K562 (cell line): ENCODE measurements at regions not wholly inside any gene's neighbourhood (a gene's known extent, or its start where the extent isn't known, plus 50 kb on each side); places are given as distances from the start of the nearest gene placed in this dataset.
A peak's percentile ranks its signal among the peaks of the same experiment; 100 is the strongest.

Experiments
- ATAC-seq: fragments of 200-7000 bp; cut with Tn5 transposase; 3 replicates; pipeline ENCODE4 v1.9.1; 2020; ENCODE audit warnings: moderate library complexity
- BruUV-seq: library from RNA; stranded (reverse); fragments of 400-500 nt; replicated peaks from 2 replicates; lab custom pipeline; 2021; lab: Mats Ljungman, UMichigan
- CTCF ChIA-PET: fragments of 300-600 bp; formaldehyde crosslinking; extraction: SDS; loops from one replicate; lab custom pipeline; 2021; ENCODE audit warnings: low intra/inter-chr PET ratio; lab: Yijun Ruan, JAX
- POLR2A ChIA-PET: fragments of 300-600, 350-650 bp; sonication (Branson Sonifier 250); formaldehyde crosslinking; extraction: SDS; loops from one replicate; lab custom pipeline; 2021; ENCODE audit warnings: antibody characterized with exemption, inconsistent platforms; lab: Yijun Ruan, JAX
- DNase-seq, 4 experiments: peaks; one replicate each; pipeline versions ENCODE4 v3.0.0 to v3.0.0-alpha.2; 2011 to 2018; ENCODE audit warnings: low spot score in 3 of 4, mixed read lengths in 3 of 4; ENCODE audit errors: extremely low read depth in 1 of 4
- FAIRE-seq: peaks from 2 replicates; lab custom pipeline; 2011; peaks lifted over from hg19 to GRCh38; lab: Jason Lieb, UNC
- H2AFZ ChIP-seq: 2 replicates; pipeline ENCODE4 v1.6.0; 2011; ENCODE audit warnings: low read depth, low read length, control low read depth, inconsistent platforms
- H3K27ac ChIP-seq: fragments of 200-600 bp; 3 replicates; pipeline ENCODE4 v1.8.0; 2011; ENCODE audit warnings: low read depth, mild to moderate bottlenecking, control low read depth, inconsistent platforms, low read length, moderate library complexity, mixed read lengths; ENCODE audit errors: extremely low read depth
- H3K27me3 ChIP-seq, 2 experiments: fragments of 300-600 bp in 1 of 2; 2 replicates in 1 of 2; 3 replicates in 1 of 2; pipeline versions ENCODE4 v1.6.0 to v1.8.0; 2011; ENCODE audit warnings: inconsistent platforms in 2 of 2, low read length in 2 of 2, mild to moderate bottlenecking in 1 of 2, mixed read lengths in 1 of 2, moderate library complexity in 1 of 2; ENCODE audit not compliant: control insufficient read depth in 2 of 2, insufficient read depth in 2 of 2
- H3K36me3 ChIP-seq: fragments of 300-600 bp; 3 replicates; pipeline ENCODE4 v1.8.0; 2011; ENCODE audit warnings: mild to moderate bottlenecking, low read length, inconsistent platforms; ENCODE audit not compliant: control insufficient read depth, insufficient read depth
- H3K4me1 ChIP-seq, 2 experiments: fragments of 200-600 bp in 1 of 2; replicated peaks in 1 of 2; 2 replicates in 1 of 2; 3 replicates in 1 of 2; pipeline versions ENCODE4 v1.5.1 to v1.8.0; 2011; ENCODE audit warnings: inconsistent platforms in 2 of 2, low read length in 2 of 2, mild to moderate bottlenecking in 1 of 2, mixed read lengths in 1 of 2, moderate library complexity in 1 of 2; ENCODE audit not compliant: control insufficient read depth in 2 of 2, insufficient read depth in 2 of 2
- H3K4me2 ChIP-seq: 2 replicates; pipeline ENCODE4 v1.6.1; 2011; ENCODE audit warnings: low read length, control low read depth, inconsistent platforms, mixed read lengths; ENCODE audit not compliant: insufficient read depth
- H3K4me3 ChIP-seq: fragments of 200-600 bp; sonication (generic), shearing (Covaris generic); 2 replicates; pipeline ENCODE4 v1.5.1; 2016; ENCODE audit warnings: control low read depth, inconsistent platforms
- H3K79me2 ChIP-seq: fragments of 200-600 bp; 3 replicates; pipeline ENCODE4 v1.8.0; 2011; ENCODE audit warnings: low read length, inconsistent platforms; ENCODE audit not compliant: control insufficient read depth, insufficient read depth
- H3K9ac ChIP-seq, 2 experiments: 2 replicates each; pipeline versions ENCODE4 v1.6.0 to v1.6.1; 2011; ENCODE audit warnings: low read depth in 2 of 2, low read length in 2 of 2, control low read depth in 1 of 2, inconsistent platforms in 1 of 2, mild to moderate bottlenecking in 1 of 2, mixed read lengths in 1 of 2; ENCODE audit not compliant: insufficient read depth in 1 of 2
- H3K9me1 ChIP-seq: one replicate; pipeline ENCODE4 v1.6.0; 2011; ENCODE audit warnings: inconsistent platforms, mild to moderate bottlenecking, low read length, moderate library complexity; ENCODE audit not compliant: control insufficient read depth, insufficient read depth
- H3K9me3 ChIP-seq: replicated peaks from 2 replicates; pipeline ENCODE4 v1.5.1; 2011; ENCODE audit warnings: low read depth, low read length, inconsistent platforms; ENCODE audit not compliant: control insufficient read depth, insufficient read depth
- H4K20me1 ChIP-seq: replicated peaks from 2 replicates; pipeline ENCODE4 v1.6.1; 2011; ENCODE audit warnings: low read length, inconsistent platforms, mixed read lengths; ENCODE audit not compliant: control insufficient read depth, insufficient read depth
- BMI1 ChIP-seq: fragments of 150-350 bp; IDR thresholded peaks from 2 replicates; pipeline ENCODE4 v1.6.1; 2014; ENCODE audit warnings: low read length
- CBX3 ChIP-seq, 2 experiments: IDR thresholded peaks; 1 replicate in 1 of 2; 2 replicates in 1 of 2; pipeline ENCODE4 v1.6.1; 2012; ENCODE audit warnings: inconsistent platforms in 2 of 2, low read length in 2 of 2, borderline replicate concordance in 1 of 2, control low read depth in 1 of 2
- HDAC2 ChIP-seq: fragments of 450-650 bp; IDR thresholded peaks from 2 replicates; pipeline ENCODE4 v1.6.1; 2016; ENCODE audit warnings: mild to moderate bottlenecking
- HMG20B ChIP-seq: fragments of 250-450 bp; sonication (Bioruptor Pico); IDR thresholded peaks from 2 replicates; pipeline ENCODE4 v1.5.0; 2021; ENCODE audit warnings: mild to moderate bottlenecking
- MAFF ChIP-seq: IDR thresholded peaks from 2 replicates; pipeline ENCODE4 v1.6.1; 2012; ENCODE audit warnings: low read length, improper control_type of control experiment
- NR1H2 ChIP-seq: sonication (generic); formaldehyde crosslinking; IDR thresholded peaks from 2 replicates; pipeline ENCODE4 v1.4.0; 2020; ENCODE audit warnings: mild to moderate bottlenecking, missing genetic modification reagents
- POLR3G ChIP-seq: IDR thresholded peaks from 2 replicates; pipeline ENCODE4 v1.6.1; 2011; ENCODE audit not compliant: insufficient read length, insufficient replicate concordance; ENCODE audit errors: extremely low read depth
- SIN3A ChIP-seq, 2 experiments: fragments of 150-350 bp in 1 of 2; IDR thresholded peaks; 2 replicates each; pipeline ENCODE4 v1.6.1; 2011 to 2016; ENCODE audit warnings: borderline replicate concordance in 2 of 2, low read depth in 2 of 2, low read length in 2 of 2, mild to moderate bottlenecking in 2 of 2, moderate library complexity in 2 of 2; ENCODE audit not compliant: control insufficient read depth in 1 of 2
- SRF ChIP-seq, 2 experiments: fragments of 250-450, 450-650 bp in 1 of 2; sonication (Bioruptor Pico) in 1 of 2; sonication (generic) in 1 of 2; formaldehyde crosslinking; IDR thresholded peaks; 2 replicates each; pipeline versions ENCODE4 v1.5.0 to v1.5.1; 2020 to 2022; ENCODE audit warnings: mild to moderate bottlenecking in 1 of 2, missing genetic modification reagents in 1 of 2
- ZNF224 ChIP-seq: sonication (generic); formaldehyde crosslinking; IDR thresholded peaks from 2 replicates; pipeline ENCODE4 v1.8.0; 2022; ENCODE audit warnings: mild to moderate bottlenecking, missing genetic modification reagents
- ZNF316 ChIP-seq: fragments of 450-650 bp; IDR thresholded peaks from 2 replicates; pipeline ENCODE4 v1.6.1; 2016
- ZNF512 ChIP-seq: IDR thresholded peaks from 2 replicates; pipeline ENCODE4 v1.6.1; 2016; ENCODE audit warnings: missing genetic modification characterization, missing compliant biosample characterization
- whole genome bisulfite sequencing: fragments of 100-300 bp; shearing (Covaris generic); methylation state at CpG from one replicate; pipeline ENCODE4 v1.1.6; 2016; ENCODE audit warnings: low coverage, mixed read lengths; ENCODE audit not compliant: insufficient coverage; ENCODE audit errors: missing lambda C conversion rate; 5-methylcytosine and 5-hydroxymethylcytosine counted together
- in situ Hi-C: fragments of 300-500 bp; cut with MboI; formaldehyde crosslinking; loops from 4 replicates; pipeline ENCODE4 v1.15.0; 2018; ENCODE audit warnings: inconsistent platforms, mixed read lengths
- intact Hi-C: fragments of 100-400 bp; cut with micrococcal nuclease; formaldehyde crosslinking; loops from 2 replicates; pipeline ENCODE4 v1.14.2; 2022

- no peaks in the 10 kb centered on the region for H3K4me1 ChIP-seq
Measured at GRCh38 chr4:180538384-180539057, 1704.7 kb upstream of the TENM3 start.

More at GRCh38 chr4:180538384-180539057, 1704.7 kb upstream of the TENM3 start:
- in situ Hi-C loops (no loop called here), intact Hi-C loops (no loop called here)
- H3K27ac ChIP-seq, result no peak overlapping the region
- no peak overlapping the region for H3K4me2 ChIP-seq
- no peak overlapping the region for H2AFZ ChIP-seq
- BruUV-seq, result no TSS peak
- no peaks in the 10 kb centered on the region for H3K79me2 ChIP-seq
- TF ChIP-seq ZNF316 (peak; percentile 34; the same call in 1 of the 2 replicates), BMI1 (no peak), ZNF512 (tag) (no peak), SIN3A (IDR thresholded peaks at IDR 0.05; ENCODE audit: borderline replicate concordance in 2 of 2, control insufficient read depth in 1 of 2, low read depth in 2 of 2, low read length in 2 of 2) (no peak), MAFF (peak; percentile 26; the same call in 1 of the 2 replicates), CBX3 (IDR thresholded peaks at IDR 0.05; ENCODE audit: borderline replicate concordance in 1 of 2, low read length in 2 of 2) (no peak), SRF (CRISPR knock-in tag; IDR thresholded peaks at IDR 0.05) (no peak), HDAC2 (no peak), HMG20B (CRISPR knock-in tag) (no peak), ZNF224 (CRISPR knock-in tag) (no peak), POLR3G (no peak), NR1H2 (no peak)
- FAIRE-seq (no peak), DNase-seq (no peak), ATAC-seq (no peak)
- ChIA-PET CTCF (no interaction called here), POLR2A (no interaction called here)
- no peaks in the 10 kb centered on the region for H3K27me3 ChIP-seq
- no peak overlapping the region for H3K9ac ChIP-seq
- no peaks in the 10 kb centered on the region for H3K9me1 ChIP-seq
- no peaks in the 10 kb centered on the region for H4K20me1 ChIP-seq
- 0% methylated on average over 8 of the region's 8 CpGs for WGBS
- H3K36me3 ChIP-seq, result no peaks in the 10 kb centered on the region
- no peak overlapping the region for H3K4me3 ChIP-seq
- H3K9me3 ChIP-seq, result no peaks in the 10 kb centered on the region
